Sigmoid colon (tissue), 3 donors: ENCODE measurements at regions not wholly inside any gene's neighbourhood (a gene's known extent, or its start where the extent isn't known, plus 50 kb on each side); places are given as distances from the start of the nearest gene placed in this dataset.

Experiments used
- CTCF ChIP-seq, 4 experiments: fragments of 450-650 bp in 3 of 4; fragments of 200-600 bp in 1 of 4; IDR thresholded peaks; one replicate each; pipeline ENCODE4 v1.5.1; 2016 to 2019; ENCODE audit warnings: antibody characterized with exemption in 4 of 4, mild to moderate bottlenecking in 3 of 4, moderate library complexity in 2 of 4
- POLR2A ChIP-seq, 2 donors: fragments of 450-650 bp; IDR thresholded peaks; one replicate each; pipeline ENCODE4 v1.6.1; 2016; ENCODE audit warnings: antibody characterized with exemption in 2 of 2, mild to moderate bottlenecking in 2 of 2, moderate library complexity in 2 of 2

- TF ChIP-seq CTCF (IDR thresholded peaks at IDR 0.05) = no peak
- TF ChIP-seq POLR2A (IDR thresholded peaks at IDR 0.05) = no peak
Measured at GRCh38 chr15:46960581-46960980, 756.7 kb upstream of the SEMA6D start.
